A673 (cell line): ENCODE measurements at regions not wholly inside any gene's neighbourhood (a gene's known extent, or its start where the extent isn't known, plus 50 kb on each side); places are given as distances from the start of the nearest gene placed in this dataset.

Experiments
- CTCF ChIP-seq: fragments of 300-800, 200-600 bp; sonication (generic); conservative IDR thresholded peaks from 2 replicates; pipeline ENCODE4 v1.5.1; 2017; ENCODE audit warnings: low read depth, mild to moderate bottlenecking, antibody characterized with exemption, low read length, moderate library complexity, mixed read lengths
- EZH2 ChIP-seq: fragments of 200-600 bp; sonication (generic); IDR thresholded peaks from 2 replicates; pipeline ENCODE4 v1.6.1; 2017; ENCODE audit warnings: borderline replicate concordance, low read depth, mild to moderate bottlenecking, mixed read lengths, antibody characterized with exemption, low read length; ENCODE audit not compliant: poor library complexity, severe bottlenecking

- TF ChIP-seq CTCF: no peak
- TF ChIP-seq EZH2: no peak
Observed at GRCh38 chr12:34384693-34385092, 362.4 kb downstream of the ALG10 start.
